Mononuclear cell (primary cell): ENCODE measurements at regions not wholly inside any gene's neighbourhood (a gene's known extent, or its start where the extent isn't known, plus 50 kb on each side); places are given as distances from the start of the nearest gene placed in this dataset.

Experiments
- H3K27me3 ChIP-seq: 2 replicates; pipeline ENCODE4 v1.6.0; 2011; ENCODE audit warnings: low read length, control low read depth; ENCODE audit not compliant: insufficient read depth
- H3K4me1 ChIP-seq: 2 replicates; pipeline ENCODE4 v1.5.1; 2011; ENCODE audit warnings: mild to moderate bottlenecking, low read length, control low read depth; ENCODE audit not compliant: insufficient read depth
- H3K4me3 ChIP-seq: 2 replicates; pipeline ENCODE4 v1.5.1; 2011; ENCODE audit warnings: mild to moderate bottlenecking, low read length, moderate library complexity
- H3K9me3 ChIP-seq: 2 replicates; pipeline ENCODE4 v1.5.1; 2011; ENCODE audit warnings: low read depth, mild to moderate bottlenecking, control low read depth, low read length

GRCh38 chr22:27164781-27165503 is 507.6 kb downstream of the MIAT start:
- no peaks in the 10 kb centered on the region for H3K4me1 ChIP-seq
- H3K27me3 ChIP-seq: no peaks in the 10 kb centered on the region
- no peaks in the 10 kb centered on the region for H3K9me3 ChIP-seq
- no peak overlapping the region for H3K4me3 ChIP-seq

GRCh38 chr22:27168681-27169080 is 511.3 kb downstream of the MIAT start:
- H3K4me3 ChIP-seq: no peak overlapping the region
- no peaks in the 10 kb centered on the region for H3K9me3 ChIP-seq
- H3K4me1 ChIP-seq: no peaks in the 10 kb centered on the region
- H3K27me3 ChIP-seq: no peaks in the 10 kb centered on the region

- Histone ChIP-seq H3K4me1 (no peaks in the 10 kb centered on the region), H3K27me3 (no peaks in the 10 kb centered on the region), H3K4me3 (no peak overlapping the region), H3K9me3 (no peaks in the 10 kb centered on the region)
Observed at GRCh38 chr22:27170491-27170890, 513.1 kb downstream of the MIAT start.

DNA sequence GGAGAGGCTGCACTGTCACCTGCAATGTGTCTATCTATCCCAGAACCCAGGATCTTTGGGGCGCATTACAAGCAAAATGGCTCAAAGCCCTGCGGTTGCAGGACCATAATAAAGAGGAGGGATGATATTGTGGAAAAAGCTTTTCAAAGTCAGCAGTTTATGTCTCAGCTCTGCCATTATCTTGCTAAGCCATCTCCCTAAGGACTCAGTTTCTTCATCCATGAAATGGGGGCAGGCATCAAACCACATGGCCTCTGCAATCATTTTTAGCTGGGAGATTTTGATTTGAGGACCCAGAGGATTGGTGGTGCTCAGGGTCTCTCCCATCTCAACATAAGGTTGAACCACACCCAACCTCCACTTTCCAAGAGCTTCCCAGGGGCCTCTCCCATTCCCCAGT is 513.8 kb downstream of the MIAT start:
- Histone ChIP-seq H3K4me3 (no peak overlapping the region), H3K4me1 (no peaks in the 10 kb centered on the region), H3K9me3 (no peaks in the 10 kb centered on the region), H3K27me3 (no peaks in the 10 kb centered on the region)

GRCh38 chr22:27173530-27173929 is 516.1 kb downstream of the MIAT start:
- Histone ChIP-seq H3K9me3 (no peaks in the 10 kb centered on the region), H3K4me1 (no peaks in the 10 kb centered on the region), H3K4me3 (no peak overlapping the region), H3K27me3 (no peaks in the 10 kb centered on the region)

- Histone ChIP-seq H3K4me3 (no peak overlapping the region), H3K27me3 (no peaks in the 10 kb centered on the region), H3K9me3 (no peaks in the 10 kb centered on the region), H3K4me1 (no peaks in the 10 kb centered on the region)
Observed at GRCh38 chr22:27175021-27175838, 517.8 kb downstream of the MIAT start.

DNA sequence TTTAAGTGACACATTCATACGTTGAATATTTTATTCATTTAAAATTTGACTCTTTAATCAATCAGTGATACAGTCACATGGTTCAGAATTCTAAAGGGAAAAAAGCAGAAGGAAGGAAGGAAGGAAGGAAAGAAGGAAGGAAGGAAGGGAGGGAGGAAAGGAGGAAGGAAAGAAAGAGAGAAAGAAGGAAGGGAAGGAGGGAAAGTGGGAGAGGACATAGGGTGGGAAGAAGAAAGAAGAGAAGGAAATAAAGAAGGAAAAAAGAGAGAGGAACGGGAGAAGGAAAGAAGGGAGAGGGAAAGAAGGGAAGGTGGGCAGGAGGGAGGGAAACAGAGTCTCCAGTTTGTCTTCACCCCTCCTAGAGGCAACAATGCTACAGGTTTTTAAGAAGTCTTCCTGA is 518.6 kb downstream of the MIAT start:
- H3K4me1 ChIP-seq: no peaks in the 10 kb centered on the region
- no peaks in the 10 kb centered on the region for H3K9me3 ChIP-seq
- H3K27me3 ChIP-seq: no peaks in the 10 kb centered on the region
- H3K4me3 ChIP-seq: no peak overlapping the region

GRCh38 chr22:27179161-27179560 is 521.8 kb downstream of the MIAT start:
- Histone ChIP-seq H3K27me3 (no peaks in the 10 kb centered on the region), H3K9me3 (no peaks in the 10 kb centered on the region), H3K4me1 (no peaks in the 10 kb centered on the region), H3K4me3 (no peak overlapping the region)

DNA sequence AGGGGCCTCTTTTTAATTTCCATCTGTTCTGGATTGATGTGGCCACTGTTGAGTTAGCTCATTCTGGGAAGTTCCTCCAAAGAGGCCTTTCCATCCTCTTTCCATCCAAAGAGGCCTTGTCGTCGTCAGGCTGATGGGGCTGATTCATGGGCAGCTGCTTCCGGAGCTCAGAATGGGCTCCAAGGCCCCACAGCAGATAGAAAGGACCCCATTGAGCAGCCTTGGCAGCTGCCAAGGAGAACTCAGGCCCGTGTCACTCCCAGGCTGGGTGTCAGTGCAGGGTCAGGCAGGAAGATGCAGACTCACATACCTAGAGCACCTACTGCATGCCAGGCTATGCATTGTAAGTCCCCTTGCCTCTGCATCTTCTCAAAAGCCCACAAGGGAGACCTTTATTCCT is 524.1 kb downstream of the MIAT start:
- Histone ChIP-seq H3K4me3 (no peak overlapping the region), H3K9me3 (no peaks in the 10 kb centered on the region), H3K27me3 (no peaks in the 10 kb centered on the region), H3K4me1 (no peaks in the 10 kb centered on the region)

DNA sequence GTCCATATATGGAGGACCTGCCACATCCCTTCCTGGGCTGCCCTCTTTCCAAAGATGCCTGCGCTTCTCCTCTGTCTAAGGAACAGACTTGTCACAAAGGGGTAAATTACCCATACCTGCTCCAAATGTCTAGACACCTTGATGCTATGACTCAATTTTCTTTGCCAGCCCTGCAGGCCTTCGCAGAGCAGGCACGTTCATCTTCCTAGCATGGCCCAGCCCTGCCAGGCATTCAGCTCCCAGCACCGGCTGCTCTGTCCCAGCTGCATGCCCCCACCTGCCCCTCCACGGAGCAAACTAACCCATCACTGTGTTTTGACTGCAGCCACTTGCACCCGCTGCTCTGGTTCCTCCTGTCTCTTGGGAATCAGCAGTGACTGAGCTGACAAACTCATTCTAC is 526.1 kb downstream of the MIAT start:
- H3K9me3 ChIP-seq: no peaks in the 10 kb centered on the region
- no peaks in the 10 kb centered on the region for H3K4me1 ChIP-seq
- no peak overlapping the region for H3K4me3 ChIP-seq
- no peaks in the 10 kb centered on the region for H3K27me3 ChIP-seq

DNA sequence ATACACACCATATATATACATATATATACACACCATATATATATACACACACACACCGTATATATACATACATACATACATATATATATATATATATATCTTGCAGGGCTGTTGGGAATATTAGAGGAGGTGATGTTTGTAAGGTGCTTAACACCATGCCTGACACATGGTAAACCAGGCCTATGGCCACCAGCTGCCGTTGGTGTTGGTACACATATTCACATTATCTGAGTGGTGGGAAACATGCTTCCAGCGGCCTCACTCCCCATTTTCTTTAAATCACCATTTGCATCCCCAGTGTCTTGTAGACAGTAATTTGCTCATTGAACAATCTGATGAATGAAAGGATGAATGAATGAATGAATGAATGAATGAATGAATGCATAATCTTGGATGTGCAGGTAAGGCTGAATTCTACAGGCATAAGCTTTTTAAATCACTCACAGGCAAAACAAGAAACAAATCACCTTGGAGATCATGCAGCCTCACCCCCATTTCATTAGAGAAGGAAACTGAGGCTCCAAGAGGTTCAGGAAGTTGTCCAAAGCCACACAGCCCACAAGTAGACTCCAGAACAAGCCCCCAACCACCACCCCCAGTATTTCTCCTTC is 527.8 kb downstream of the MIAT start:
- Histone ChIP-seq H3K27me3 (no peaks in the 10 kb centered on the region), H3K4me3 (no peak overlapping the region)

GRCh38 chr22:27185760-27186302 is 528.4 kb downstream of the MIAT start:
- Histone ChIP-seq H3K4me1 (no peaks in the 10 kb centered on the region), H3K27me3 (no peaks in the 10 kb centered on the region), H3K4me3 (no peak overlapping the region), H3K9me3 (no peaks in the 10 kb centered on the region)

More for the DNA sequence above, 527.8 kb downstream of the MIAT start:
- no peaks in the 10 kb centered on the region for H3K4me1 ChIP-seq
- H3K9me3 ChIP-seq: no peaks in the 10 kb centered on the region

GRCh38 chr22:27186643-27187042 is 529.3 kb downstream of the MIAT start:
- Histone ChIP-seq H3K27me3 (no peaks in the 10 kb centered on the region), H3K4me3 (no peak overlapping the region), H3K9me3 (no peaks in the 10 kb centered on the region), H3K4me1 (no peaks in the 10 kb centered on the region)

DNA sequence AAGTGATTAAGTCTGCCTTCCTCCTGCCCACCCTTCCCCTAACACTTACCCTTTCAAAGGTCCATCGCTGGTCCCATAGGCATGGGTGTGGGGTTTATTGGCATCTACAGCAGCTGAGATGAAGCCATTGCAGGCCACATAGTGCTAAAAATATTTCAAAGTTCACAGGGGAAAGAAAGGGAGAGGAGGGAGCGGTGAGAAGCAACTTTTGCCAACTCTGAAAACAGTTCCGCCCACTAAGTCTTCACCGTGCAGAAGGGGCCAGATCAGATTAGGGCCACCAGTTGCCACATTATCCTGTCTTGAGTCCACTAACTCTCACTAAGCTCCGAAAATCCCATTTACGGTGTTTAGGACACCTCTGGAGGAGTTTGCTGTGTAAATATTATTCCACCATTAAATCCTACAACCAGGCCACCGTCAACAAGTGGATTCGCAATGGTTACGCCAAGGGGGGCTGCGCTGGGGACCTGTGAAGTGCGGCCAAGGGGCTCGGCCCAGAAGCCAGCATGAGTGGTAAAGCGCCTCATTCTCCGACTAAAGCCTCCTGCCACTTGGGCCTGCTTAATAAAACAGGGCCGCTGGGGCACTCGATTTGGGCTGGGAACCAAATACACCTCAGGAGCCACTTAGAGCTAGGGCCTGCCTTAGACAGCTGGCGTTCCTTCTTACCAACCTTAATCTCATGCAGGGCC is 534.9 kb downstream of the MIAT start:
- Histone ChIP-seq H3K4me3 (no peak overlapping the region), H3K4me1 (no peaks in the 10 kb centered on the region), H3K9me3 (no peaks in the 10 kb centered on the region), H3K27me3 (no peaks in the 10 kb centered on the region)

- no peaks in the 10 kb centered on the region for H3K9me3 ChIP-seq
- H3K27me3 ChIP-seq: no peaks in the 10 kb centered on the region
- no peaks in the 10 kb centered on the region for H3K4me1 ChIP-seq
- no peak overlapping the region for H3K4me3 ChIP-seq
Observed at GRCh38 chr22:27193215-27193614, 535.8 kb downstream of the MIAT start.
